ENCODE measurements at regions not wholly inside any gene's neighbourhood (a gene's known extent, or its start where the extent isn't known, plus 50 kb on each side); places are given as distances from the start of the nearest gene placed in this dataset.

- CTCF ChIA-PET: no interaction called here
- POLR2A ChIA-PET: no interaction called here
- H3K4me3 ChIP-seq (ENCODE audit: low read depth, low read length): no peak overlapping the region
- TF ChIP-seq, protein P1, sequence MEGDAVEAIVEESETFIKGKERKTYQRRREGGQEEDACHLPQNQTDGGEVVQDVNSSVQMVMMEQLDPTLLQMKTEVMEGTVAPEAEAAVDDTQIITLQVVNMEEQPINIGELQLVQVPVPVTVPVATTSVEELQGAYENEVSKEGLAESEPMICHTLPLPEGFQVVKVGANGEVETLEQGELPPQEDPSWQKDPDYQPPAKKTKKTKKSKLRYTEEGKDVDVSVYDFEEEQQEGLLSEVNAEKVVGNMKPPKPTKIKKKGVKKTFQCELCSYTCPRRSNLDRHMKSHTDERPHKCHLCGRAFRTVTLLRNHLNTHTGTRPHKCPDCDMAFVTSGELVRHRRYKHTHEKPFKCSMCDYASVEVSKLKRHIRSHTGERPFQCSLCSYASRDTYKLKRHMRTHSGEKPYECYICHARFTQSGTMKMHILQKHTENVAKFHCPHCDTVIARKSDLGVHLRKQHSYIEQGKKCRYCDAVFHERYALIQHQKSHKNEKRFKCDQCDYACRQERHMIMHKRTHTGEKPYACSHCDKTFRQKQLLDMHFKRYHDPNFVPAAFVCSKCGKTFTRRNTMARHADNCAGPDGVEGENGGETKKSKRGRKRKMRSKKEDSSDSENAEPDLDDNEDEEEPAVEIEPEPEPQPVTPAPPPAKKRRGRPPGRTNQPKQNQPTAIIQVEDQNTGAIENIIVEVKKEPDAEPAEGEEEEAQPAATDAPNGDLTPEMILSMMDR (IDR thresholded peaks at IDR 0.05; ENCODE audit: insufficient read depth, low read length, missing control alignments): no peak
- no peak for DNase-seq (ENCODE audit: low read depth, low spot score)
Measured at GRCh38 chr9:10903969-10904368, 291.2 kb upstream of the PTPRD start.

DNA sequence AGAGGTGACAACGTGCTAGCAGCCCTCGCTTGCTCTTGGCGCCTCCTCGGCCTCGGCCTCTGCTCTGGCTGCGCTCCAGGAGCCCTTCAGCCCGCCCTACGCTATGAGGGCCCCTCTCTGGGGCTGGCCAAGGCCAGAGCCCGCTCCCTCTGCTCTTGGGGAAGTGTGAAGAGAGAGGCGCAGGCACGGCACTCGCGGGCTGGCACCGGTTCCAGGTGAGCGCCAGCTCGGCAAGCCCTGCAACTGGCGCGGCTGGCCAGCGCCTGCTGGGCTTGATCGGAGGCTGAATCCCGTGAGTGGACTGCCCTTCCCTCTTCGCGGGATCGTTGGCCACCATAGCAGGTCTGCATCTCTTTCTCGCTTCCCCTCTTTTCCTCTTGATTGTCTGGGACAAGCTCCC, 298.0 kb upstream of the PTPRD start:
- no peak overlapping the region for H3K4me3 ChIP-seq (ENCODE audit: low read depth, low read length)
- TF ChIP-seq, protein P1 (IDR thresholded peaks at IDR 0.05; ENCODE audit: insufficient read depth, low read length, missing control alignments): no peak
- CTCF ChIA-PET: no interaction called here
- POLR2A ChIA-PET: no interaction called here
- DNase-seq (ENCODE audit: low read depth, low spot score): no peak

DNA sequence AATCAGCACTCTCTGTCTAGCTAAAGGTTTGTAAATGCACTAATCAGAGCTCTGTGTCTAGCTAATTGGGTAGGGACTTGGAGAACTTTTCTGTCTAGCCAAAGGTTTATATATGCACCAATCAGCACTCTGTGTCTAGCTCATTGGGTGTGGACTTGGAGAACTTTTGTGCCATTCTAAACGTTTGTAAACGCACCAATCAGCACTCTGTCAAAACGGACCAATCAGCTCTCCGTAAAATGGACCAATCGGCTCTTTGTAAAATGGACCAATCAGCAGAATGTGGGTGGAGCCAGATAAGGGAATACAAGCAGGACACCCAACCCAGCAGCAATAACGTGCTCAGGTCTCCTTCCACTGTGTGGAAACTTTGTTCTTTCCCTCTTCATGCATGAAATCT, 298.6 kb upstream of the PTPRD start:
- CTCF ChIA-PET: no interaction called here

DNA sequence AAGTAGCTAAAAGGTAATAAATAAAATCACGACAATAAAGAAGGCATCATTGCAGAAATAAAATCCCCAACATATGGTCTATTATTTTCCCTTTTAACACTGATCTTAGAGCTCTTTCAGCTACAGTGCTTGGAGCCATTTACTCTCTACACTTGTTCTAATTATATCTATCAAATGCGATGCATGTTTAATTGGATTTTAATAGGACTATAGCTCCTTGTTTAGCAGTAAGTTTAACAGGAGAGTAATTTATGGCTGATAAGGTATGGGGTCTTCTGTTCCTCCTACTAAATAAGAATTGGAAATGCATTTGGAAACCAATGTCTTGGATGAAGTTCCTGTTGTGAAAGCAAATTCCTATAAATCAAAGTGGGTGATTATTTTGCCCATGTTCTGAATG, 304.2 kb upstream of the PTPRD start:
- TF ChIP-seq, protein P1 (IDR thresholded peaks at IDR 0.05; ENCODE audit: insufficient read depth, low read length, missing control alignments): no peak
- DNase-seq (ENCODE audit: low read depth, low spot score): no peak
- ChIA-PET POLR2A (no interaction called here), CTCF (no interaction called here)
- no peak overlapping the region for H3K4me3 ChIP-seq (ENCODE audit: low read depth, low read length)

More for the DNA sequence above, 298.6 kb upstream of the PTPRD start:
- TF ChIP-seq, protein P1 (IDR thresholded peaks at IDR 0.05; ENCODE audit: insufficient read depth, low read length, missing control alignments): no peak
- POLR2A ChIA-PET: no interaction called here
- DNase-seq (ENCODE audit: low read depth, low spot score): no peak
- H3K4me3 ChIP-seq (ENCODE audit: low read depth, low read length): no peak overlapping the region

DNA sequence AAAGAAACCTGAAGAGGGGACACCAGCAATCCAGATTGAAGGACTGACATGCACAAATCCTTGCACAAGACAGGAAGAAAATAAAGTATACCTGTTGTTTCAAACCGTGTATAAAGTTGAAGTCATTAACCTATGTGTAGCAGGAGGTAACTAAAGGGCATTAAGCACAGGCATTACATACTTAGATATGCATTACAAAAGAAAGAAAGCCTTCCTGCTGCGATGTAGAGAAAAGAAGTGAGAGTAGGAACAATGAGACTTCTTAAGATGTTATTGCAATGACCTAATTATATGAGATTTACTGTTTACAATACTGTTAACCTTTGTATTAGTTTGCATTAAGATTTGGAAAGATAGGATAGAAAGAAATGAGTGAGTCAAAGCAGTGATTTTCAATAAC, 308.9 kb upstream of the PTPRD start:
- H3K4me3 ChIP-seq (ENCODE audit: low read depth, low read length): no peak overlapping the region
- DNase-seq (ENCODE audit: low read depth, low spot score): no peak
- ChIA-PET CTCF (no interaction called here), POLR2A (no interaction called here)
- TF ChIP-seq, protein P1 (IDR thresholded peaks at IDR 0.05; ENCODE audit: insufficient read depth, low read length, missing control alignments): no peak

DNA sequence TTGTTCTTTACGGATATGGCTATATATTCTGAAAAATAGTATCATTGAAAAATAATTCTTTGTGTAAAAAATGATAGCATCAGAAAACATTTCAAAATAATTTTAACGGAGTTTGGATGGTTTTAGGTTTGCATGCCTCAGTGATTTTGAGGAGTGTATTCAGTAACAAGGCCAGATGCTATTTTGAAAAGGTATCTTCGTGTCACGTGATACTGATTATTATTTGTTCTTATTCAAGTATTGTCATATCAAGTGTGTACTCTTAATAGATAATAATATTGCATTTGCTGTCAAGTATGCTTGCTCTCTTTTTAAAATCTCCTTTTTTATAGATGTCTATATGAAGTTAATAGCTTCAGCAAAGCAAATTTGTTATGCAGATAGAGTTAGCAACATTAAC, 313.1 kb upstream of the PTPRD start:
- DNase-seq (ENCODE audit: low read depth, low spot score): no peak
- POLR2A ChIA-PET: no interaction called here
- no peak overlapping the region for H3K4me3 ChIP-seq (ENCODE audit: low read depth, low read length)
- CTCF ChIA-PET: no interaction called here
- TF ChIP-seq, protein P1 (IDR thresholded peaks at IDR 0.05; ENCODE audit: insufficient read depth, low read length, missing control alignments): no peak

All from AG04449 (cell line).